Smooth muscle cell (in vitro differentiated cells): ENCODE measurements at regions not wholly inside any gene's neighbourhood (a gene's known extent, or its start where the extent isn't known, plus 50 kb on each side); places are given as distances from the start of the nearest gene placed in this dataset.
A peak's percentile ranks its signal among the peaks of the same experiment; 100 is the strongest.
"Not testable (repeated sequence)": the region's sequence is repeated elsewhere in the genome, so short reads cannot be mapped to it uniquely, and the experiment has no call there.

Experiments used
- DNase-seq: peaks from one replicate; lab custom pipeline; 2025; ENCODE audit not compliant: unreplicated experiment; lab: John Stamatoyannopoulos, UW
- H2AFZ ChIP-seq: fragments of 200-600 bp; sonication (generic); 2 replicates; pipeline ENCODE4 v1.6.0; 2016; ENCODE audit warnings: antibody characterized with exemption, low read depth, mild to moderate bottlenecking
- H3F3A ChIP-seq: fragments of 200-600 bp; sonication (generic); 2 replicates; pipeline ENCODE4 v1.6.0; 2017; ENCODE audit warnings: antibody characterized with exemption, low read depth
- H3K27ac ChIP-seq: fragments of 200-600 bp; sonication (generic); 2 replicates; pipeline ENCODE4 v1.5.1; 2016; ENCODE audit warnings: low read depth, mild to moderate bottlenecking
- H3K27me3 ChIP-seq: fragments of 200-600 bp; sonication (generic); 2 replicates; pipeline ENCODE4 v1.6.1; 2016; ENCODE audit warnings: low read depth, mild to moderate bottlenecking
- H3K36me3 ChIP-seq: fragments of 200-600 bp; sonication (generic); 2 replicates; pipeline ENCODE4 v1.5.1; 2016; ENCODE audit warnings: low read depth
- H3K4me1 ChIP-seq: fragments of 200-600 bp; sonication (generic); 2 replicates; pipeline ENCODE4 v1.5.1; 2016; ENCODE audit warnings: low read depth
- H3K4me2 ChIP-seq: fragments of 200-600 bp; sonication (generic); 2 replicates; pipeline ENCODE4 v1.6.0; 2016; ENCODE audit warnings: mild to moderate bottlenecking
- H3K4me3 ChIP-seq: fragments of 200-600 bp; sonication (generic); 2 replicates; pipeline ENCODE4 v1.5.1; 2016; ENCODE audit warnings: mild to moderate bottlenecking
- H3K79me2 ChIP-seq: fragments of 200-600 bp; sonication (generic); 2 replicates; pipeline ENCODE4 v1.6.0; 2016; ENCODE audit warnings: low read depth, mild to moderate bottlenecking
- H3K9ac ChIP-seq: fragments of 200-600 bp; sonication (generic); 2 replicates; pipeline ENCODE4 v1.6.0; 2016; ENCODE audit warnings: low read depth
- H3K9me3 ChIP-seq: fragments of 200-600 bp; sonication (generic); replicated peaks from 2 replicates; pipeline ENCODE4 v1.5.1; 2016; ENCODE audit warnings: low read depth
- H4K20me1 ChIP-seq: fragments of 200-600 bp; sonication (generic); 2 replicates; pipeline ENCODE4 v1.6.0; 2016; ENCODE audit warnings: low read depth
- CTCF ChIP-seq: fragments of 200-600 bp; sonication (generic); IDR thresholded peaks from 2 replicates; pipeline ENCODE4 v1.5.1; 2017; ENCODE audit warnings: borderline replicate concordance, mild to moderate bottlenecking, antibody characterized with exemption; ENCODE audit not compliant: insufficient read depth, poor library complexity, severe bottlenecking
- WGBS: methylation state at CpG from one replicate; pipeline ENCODE4 v1.1.7; 2016; ENCODE audit warnings: low lambda C conversion rate; 5-methylcytosine and 5-hydroxymethylcytosine counted together

- Histone ChIP-seq H3K4me1 (no peaks in the 10 kb centered on the region), H3K27me3 (no peaks in the 10 kb centered on the region), H3K4me3 (no peak overlapping the region), H3K79me2 (no peaks in the 10 kb centered on the region), H2AFZ (no peak overlapping the region), H3K27ac (no peak overlapping the region), H3K9ac (no peak overlapping the region), H3K4me2 (no peak overlapping the region), H3F3A (no peaks in the 10 kb centered on the region), H3K9me3 (no peaks in the 10 kb centered on the region), H4K20me1 (no peaks in the 10 kb centered on the region), H3K36me3 (no peaks in the 10 kb centered on the region)
- whole genome bisulfite sequencing: 97% methylated on average over 2 of the region's 2 CpGs
- no peak for TF ChIP-seq CTCF
- DNase-seq: no peak
Observed at GRCh38 chr10:4409319-4409718, 416.7 kb upstream of the AKR1E2 start.

GRCh38 chr10:4407783-4408182, 418.2 kb upstream of the AKR1E2 start:
- no peak overlapping the region for H2AFZ ChIP-seq
- H3K4me3 ChIP-seq: no peak overlapping the region
- H4K20me1 ChIP-seq: no peaks in the 10 kb centered on the region
- H3K27ac ChIP-seq: no peak overlapping the region
- WGBS: 88% methylated on average over 1 of the region's 1 CpG
- no peaks in the 10 kb centered on the region for H3K36me3 ChIP-seq
- no peaks in the 10 kb centered on the region for H3K27me3 ChIP-seq
- no peak for TF ChIP-seq CTCF
- no peak overlapping the region for H3K4me2 ChIP-seq
- H3K9me3 ChIP-seq: no peaks in the 10 kb centered on the region
- DNase-seq: no peak
- no peak overlapping the region for H3K9ac ChIP-seq
- no peaks in the 10 kb centered on the region for H3K4me1 ChIP-seq
- no peaks in the 10 kb centered on the region for H3K79me2 ChIP-seq
- H3F3A ChIP-seq: no peaks in the 10 kb centered on the region

GRCh38 chr10:4405828-4406227, 420.2 kb upstream of the AKR1E2 start:
- no peaks in the 10 kb centered on the region for H4K20me1 ChIP-seq
- H3K4me1 ChIP-seq: no peaks in the 10 kb centered on the region
- H3K4me3 ChIP-seq: no peak overlapping the region
- H3K27ac ChIP-seq: no peak overlapping the region
- no peaks in the 10 kb centered on the region for H3K36me3 ChIP-seq
- H2AFZ ChIP-seq: peak overlapping the region; percentile 69
- no peak for TF ChIP-seq CTCF
- no peak for DNase-seq
- no peak overlapping the region for H3K9ac ChIP-seq
- 72% methylated on average over 3 of the region's 3 CpGs for WGBS
- H3K4me2 ChIP-seq: no peak overlapping the region
- no peaks in the 10 kb centered on the region for H3K27me3 ChIP-seq
- no peaks in the 10 kb centered on the region for H3K9me3 ChIP-seq
- no peaks in the 10 kb centered on the region for H3K79me2 ChIP-seq
- no peaks in the 10 kb centered on the region for H3F3A ChIP-seq

- no peaks in the 10 kb centered on the region for H3F3A ChIP-seq
- 97% methylated on average over 24 of the region's 24 CpGs for WGBS
- H4K20me1 ChIP-seq: no peaks in the 10 kb centered on the region
- no peaks in the 10 kb centered on the region for H3K36me3 ChIP-seq
- H3K4me2 ChIP-seq: no peak overlapping the region
- no peak overlapping the region for H3K9ac ChIP-seq
- DNase-seq: no peak
- H3K9me3 ChIP-seq: no peaks in the 10 kb centered on the region
- TF ChIP-seq CTCF: no peak
- H3K79me2 ChIP-seq: no peaks in the 10 kb centered on the region
- H3K27me3 ChIP-seq: no peaks in the 10 kb centered on the region
- no peak overlapping the region for H3K4me3 ChIP-seq
- H2AFZ ChIP-seq: no peak overlapping the region
- H3K27ac ChIP-seq: no peak overlapping the region
- no peaks in the 10 kb centered on the region for H3K4me1 ChIP-seq
Observed at GRCh38 chr10:4403638-4404252, 422.3 kb upstream of the AKR1E2 start.

GRCh38 chr10:4401080-4401479, 424.9 kb upstream of the AKR1E2 start:
- H3K36me3 ChIP-seq, DNase-seq, H3K27me3 ChIP-seq, H3K9ac ChIP-seq, H3K4me1 ChIP-seq, H3K9me3 ChIP-seq, H3K4me2 ChIP-seq, H3K4me3 ChIP-seq, H2AFZ ChIP-seq, H3K79me2 ChIP-seq, H3K27ac ChIP-seq, H4K20me1 ChIP-seq, H3F3A ChIP-seq: not testable (repeated sequence)
- 99% methylated on average over 4 of the region's 4 CpGs for WGBS
